ENCODE measurements at regions not wholly inside any gene's neighbourhood (a gene's known extent, or its start where the extent isn't known, plus 50 kb on each side); places are given as distances from the start of the nearest gene placed in this dataset.
"Not testable (repeated sequence)": the region's sequence is repeated elsewhere in the genome, so short reads cannot be mapped to it uniquely, and the experiment has no call there.

GRCh38 chr7:113306302-113306701 lies 187.9 kb upstream of the SMIM30 start:
- no peak for DNase-seq (ENCODE audit: low read depth in 2 of 2)

DNA sequence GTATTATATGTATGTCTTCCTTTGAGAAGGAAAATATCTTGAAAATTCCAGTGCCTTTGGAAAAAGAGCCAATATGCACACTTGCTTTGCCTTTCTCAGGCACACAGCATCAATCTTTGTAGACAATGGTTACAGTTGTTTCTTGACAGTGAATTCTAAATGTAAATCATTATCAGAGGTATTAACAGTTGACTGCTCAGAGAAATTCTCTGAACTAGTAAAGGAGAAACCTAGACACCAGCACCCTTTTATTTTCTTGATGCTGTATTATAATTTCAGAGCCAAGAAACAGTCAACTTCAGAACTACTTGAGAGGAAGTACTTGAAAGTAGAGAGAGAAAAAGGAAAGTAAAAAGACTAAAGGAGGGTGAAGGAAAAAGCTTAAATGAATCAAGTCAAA lies 185.8 kb upstream of the SMIM30 start:
- DNase-seq (ENCODE audit: low read depth in 2 of 2): no peak

DNA sequence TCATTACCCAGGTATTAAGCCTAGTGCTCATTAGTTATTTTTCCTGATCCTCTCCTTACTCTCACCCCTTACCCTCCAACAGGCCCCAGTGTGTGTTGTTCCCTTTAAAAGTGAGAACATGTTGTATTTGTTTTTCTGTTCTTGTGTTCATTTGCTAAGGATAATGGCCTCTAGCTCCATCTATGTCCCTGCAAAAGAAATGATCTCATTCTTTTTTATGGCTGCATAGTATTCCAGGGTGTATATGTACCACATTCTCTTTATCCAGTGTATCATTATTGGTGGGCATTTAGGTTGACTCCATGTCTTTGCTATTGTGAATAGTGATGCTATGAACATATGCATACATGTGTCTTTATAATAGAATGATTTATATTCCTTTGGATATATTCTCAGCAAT lies 185.0 kb upstream of the SMIM30 start:
- not testable (repeated sequence) for DNase-seq (ENCODE audit: low read depth in 2 of 2)

DNA sequence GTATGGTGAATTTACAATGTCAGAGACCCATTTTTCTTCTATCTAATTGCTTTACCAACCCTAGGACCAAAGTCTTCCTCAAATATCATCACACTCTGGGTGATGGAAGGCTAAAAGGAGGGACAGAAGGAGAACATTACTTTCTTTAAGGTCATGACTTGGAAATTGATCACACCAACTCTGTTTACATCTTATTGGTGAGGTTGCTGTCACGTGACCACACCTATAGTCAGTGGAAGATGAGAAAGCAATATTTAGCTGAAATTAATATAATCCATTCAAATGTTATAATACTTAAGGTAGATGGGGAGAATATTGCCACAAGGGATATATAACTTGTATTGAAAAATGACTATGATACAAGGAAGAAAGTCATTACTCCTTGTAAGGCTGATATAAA lies 183.6 kb upstream of the SMIM30 start:
- DNase-seq (ENCODE audit: low read depth in 2 of 2): no peak

GRCh38 chr7:113301141-113301540 lies 182.8 kb upstream of the SMIM30 start:
- DNase-seq (ENCODE audit: low read depth in 2 of 2): no peak

GRCh38 chr7:113299748-113300147 lies 181.4 kb upstream of the SMIM30 start:
- no peak for DNase-seq (ENCODE audit: low read depth in 2 of 2)

- DNase-seq (ENCODE audit: low read depth in 2 of 2): no peak
Measured at GRCh38 chr7:113298501-113298900, 180.1 kb upstream of the SMIM30 start.

- DNase-seq (ENCODE audit: low read depth in 2 of 2): no peak
Measured at GRCh38 chr7:113294750-113295149, 176.4 kb upstream of the SMIM30 start.

- DNase-seq (ENCODE audit: low read depth in 2 of 2): no peak
Measured at GRCh38 chr7:113292105-113292504, 173.8 kb upstream of the SMIM30 start.

- no peak for DNase-seq (ENCODE audit: low read depth in 2 of 2)
Measured at GRCh38 chr7:113291058-113291457, 172.7 kb upstream of the SMIM30 start.

DNA sequence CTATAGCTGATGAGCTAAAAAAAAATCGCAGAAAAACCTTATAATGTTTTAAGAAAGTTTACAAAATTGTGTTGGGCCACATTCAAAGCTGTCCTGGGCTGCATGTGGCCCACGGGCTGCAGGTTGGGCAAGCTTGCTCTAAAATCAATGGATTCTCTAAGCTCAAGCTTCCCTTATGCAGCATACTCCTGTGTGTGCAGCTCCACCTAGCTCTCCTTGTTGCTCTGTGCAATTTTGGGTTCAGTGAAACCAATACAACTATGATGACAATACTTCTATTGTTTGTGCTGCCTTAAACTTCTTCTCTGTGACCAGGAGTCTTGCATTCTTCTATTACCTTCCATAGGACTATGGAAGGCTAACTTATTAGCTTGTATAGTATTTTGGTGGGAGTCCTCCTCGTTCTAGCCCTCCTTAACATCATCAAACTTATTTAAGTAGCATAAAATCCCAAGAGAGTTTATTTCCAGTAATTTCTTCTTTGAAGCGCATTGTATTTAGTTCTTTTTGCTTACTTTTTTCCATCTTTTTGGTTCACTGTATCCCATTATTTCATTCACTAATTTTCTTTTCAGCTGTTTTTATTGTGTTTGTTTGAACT lies 170.9 kb upstream of the SMIM30 start:
- DNase-seq (ENCODE audit: low read depth in 2 of 2): peak in 1 of 2 experiments; percentile 2

DNA sequence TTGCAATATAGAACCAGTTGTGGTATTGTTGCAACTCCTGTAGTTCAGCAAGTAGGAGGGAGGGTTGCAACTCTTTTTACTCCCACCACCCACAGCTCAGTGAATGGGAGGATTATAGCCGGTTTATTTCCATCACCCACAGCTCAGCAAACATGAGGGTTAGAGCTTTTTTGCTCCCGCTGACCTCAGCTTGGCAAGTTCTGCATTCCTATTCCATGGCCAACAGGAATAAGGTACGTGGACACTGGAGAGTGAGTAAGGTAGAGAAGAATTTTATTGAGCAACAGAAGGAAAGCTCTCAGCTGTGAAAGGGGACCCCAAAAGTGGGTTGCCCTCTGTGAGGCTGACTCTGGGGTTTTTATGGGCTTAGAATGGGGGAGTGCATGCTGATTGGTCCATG lies 167.1 kb upstream of the SMIM30 start:
- no peak for DNase-seq (ENCODE audit: low read depth in 2 of 2)

DNA sequence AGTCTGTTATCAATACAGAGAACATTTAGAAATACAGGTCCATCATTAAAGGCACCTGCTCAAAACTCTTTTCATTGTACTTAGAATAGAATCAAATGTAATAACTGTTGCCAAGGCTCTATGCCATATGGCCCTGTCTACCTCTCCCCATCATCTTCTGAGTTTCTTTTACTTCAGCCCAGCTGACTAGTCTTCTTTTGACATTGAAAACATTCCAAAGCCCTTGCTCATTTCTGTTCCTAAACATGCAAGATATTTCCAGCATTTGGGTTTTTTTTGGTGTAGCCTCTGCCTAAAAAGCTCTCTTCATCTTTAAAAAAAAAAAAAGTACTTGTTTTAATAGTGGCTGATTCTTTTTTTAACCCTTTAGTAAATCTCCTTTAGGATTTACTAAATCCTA lies 165.5 kb upstream of the SMIM30 start:
- DNase-seq (ENCODE audit: low read depth in 2 of 2): peak in 1 of 2 experiments; percentile 0

DNA sequence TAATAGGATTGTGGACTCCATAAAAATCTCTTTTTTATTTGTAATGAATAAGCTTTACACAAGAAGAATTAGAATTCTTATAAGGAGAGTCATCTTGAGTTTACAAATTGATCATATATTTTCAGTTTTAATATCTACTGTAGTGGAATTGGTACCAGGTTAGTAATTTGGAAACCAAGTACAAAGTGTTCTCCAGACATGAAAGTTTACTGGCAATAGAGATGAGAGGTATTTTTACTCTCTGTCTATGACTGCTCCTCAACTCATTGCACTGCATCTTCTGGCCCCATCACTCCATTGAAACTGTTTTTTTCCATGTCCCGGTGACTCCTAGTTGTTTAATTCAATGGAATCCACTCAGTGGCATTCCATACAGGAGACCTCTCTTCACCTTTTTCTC lies 164.5 kb upstream of the SMIM30 start:
- DNase-seq (ENCODE audit: low read depth in 2 of 2): no peak

GRCh38 chr7:113281223-113281622 lies 162.9 kb upstream of the SMIM30 start:
- DNase-seq (ENCODE audit: low read depth in 2 of 2): no peak

GRCh38 chr7:113279256-113279655 lies 160.9 kb upstream of the SMIM30 start:
- DNase-seq (ENCODE audit: low read depth in 2 of 2): no peak

GRCh38 chr7:113270790-113271189 lies 152.4 kb upstream of the SMIM30 start:
- no peak for DNase-seq (ENCODE audit: low read depth in 2 of 2)

DNA sequence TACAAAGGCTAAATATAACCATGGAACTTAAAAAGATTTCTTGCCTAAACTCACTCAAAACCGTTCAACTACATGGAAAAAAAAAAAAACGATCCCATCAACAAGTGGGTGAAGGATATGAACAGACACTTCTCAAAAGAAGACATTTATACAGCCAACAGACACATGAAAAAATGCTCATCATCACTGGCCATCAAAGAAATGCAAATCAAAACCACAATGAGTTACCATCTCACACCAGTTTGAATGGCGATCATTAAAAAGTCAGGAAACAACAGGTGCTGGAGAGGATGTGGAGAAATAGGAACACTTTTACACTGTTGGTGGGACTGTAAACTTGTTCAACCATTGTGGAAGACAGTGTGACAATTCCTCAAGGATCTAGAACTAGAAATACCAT lies 151.2 kb upstream of the SMIM30 start:
- DNase-seq (ENCODE audit: low read depth in 2 of 2): not testable (repeated sequence)

GRCh38 chr7:113268757-113269156 lies 150.4 kb upstream of the SMIM30 start:
- no peak for DNase-seq (ENCODE audit: low read depth in 2 of 2)

DNA sequence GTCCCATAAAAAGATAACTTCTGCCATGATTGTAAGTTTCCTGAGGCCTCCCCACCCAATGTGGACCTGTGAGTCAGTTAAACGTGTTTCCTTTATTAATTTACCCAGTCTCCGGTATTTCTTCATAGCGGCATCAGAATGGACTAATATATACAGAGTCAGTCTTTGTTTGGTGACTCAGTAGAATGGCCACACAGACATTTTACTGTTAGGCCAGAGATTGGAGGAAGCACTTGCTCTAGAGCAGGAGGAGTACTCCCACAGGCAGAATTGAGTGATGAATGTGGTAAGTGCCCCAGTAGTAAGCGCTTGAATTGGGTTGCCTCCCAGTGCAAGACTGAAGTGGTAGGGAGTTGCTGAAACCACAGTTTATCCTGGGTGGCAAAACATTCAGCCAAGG lies 149.5 kb upstream of the SMIM30 start:
- no peak for DNase-seq (ENCODE audit: low read depth in 2 of 2)

DNA sequence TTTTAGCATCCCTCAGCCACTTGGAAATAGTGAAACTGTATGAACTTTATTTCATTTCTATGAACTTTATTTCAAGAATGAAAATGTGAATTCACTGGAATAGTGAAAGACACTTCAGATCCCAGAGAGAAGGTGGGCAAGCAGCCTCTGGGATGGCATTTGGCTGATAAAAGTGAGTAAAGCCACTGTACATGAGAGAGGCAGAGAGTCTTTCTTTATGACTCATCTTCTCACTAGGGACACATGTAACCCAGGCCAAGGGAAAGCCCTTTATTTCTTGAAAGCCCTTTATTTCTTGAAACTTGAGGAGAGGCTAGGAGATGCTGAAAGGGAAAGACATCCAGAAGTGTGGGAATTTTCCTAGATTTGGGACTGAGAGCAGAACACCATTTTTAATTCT lies 148.9 kb upstream of the SMIM30 start:
- DNase-seq (ENCODE audit: low read depth in 2 of 2): no peak

DNA sequence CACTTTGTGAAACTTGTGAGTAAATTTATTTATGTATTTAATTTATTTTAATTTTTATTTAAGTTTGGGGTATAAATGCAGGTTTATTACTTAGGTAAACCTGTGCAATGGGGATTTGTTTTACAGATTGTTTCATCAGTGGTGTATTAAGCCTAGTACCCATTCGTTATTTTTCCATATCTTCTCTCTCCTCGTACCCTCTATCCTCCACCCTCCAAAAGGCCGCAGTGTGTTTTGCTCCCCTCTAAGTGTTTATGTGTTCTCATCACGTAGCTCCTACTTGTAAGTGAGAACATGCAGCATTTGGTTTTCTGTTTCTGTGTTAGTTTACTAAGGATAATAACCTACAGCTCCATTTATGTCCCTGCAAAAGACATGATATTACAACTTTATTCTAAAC lies 145.4 kb upstream of the SMIM30 start:
- no peak for DNase-seq (ENCODE audit: low read depth in 2 of 2)

- DNase-seq (ENCODE audit: low read depth in 2 of 2): not testable (repeated sequence)
Measured at GRCh38 chr7:113263215-113263742, 144.9 kb upstream of the SMIM30 start.

- no peak for DNase-seq (ENCODE audit: low read depth in 2 of 2)
Measured at GRCh38 chr7:113256883-113257531, 138.7 kb upstream of the SMIM30 start.

Data from fibroblast of skin of left quadriceps (primary cell).